Calu3 (cell line): ENCODE measurements at regions not wholly inside any gene's neighbourhood (a gene's known extent, or its start where the extent isn't known, plus 50 kb on each side); places are given as distances from the start of the nearest gene placed in this dataset.

Experiments used
- BruUV-seq: library from RNA; stranded (reverse); fragments of 400-500 nt; replicated peaks from 2 replicates; lab custom pipeline; 2021; lab: Mats Ljungman, UMichigan
- CTCF ChIA-PET: fragments of 300-600 bp; sonication (Branson Sonifier 250); formaldehyde crosslinking; loops from one replicate; lab custom pipeline; 2022; ENCODE audit warnings: antibody characterized with exemption; lab: Charles Lee
- DNase-seq: peaks from one replicate; pipeline ENCODE4 v3.0.0; 2022
- H3K27ac Mint-ChIP-seq: one replicate; pipeline ENCODE4 v1.8.0; 2022; ENCODE audit warnings: mixed read lengths; ENCODE audit not compliant: unreplicated experiment
- H3K27me3 Mint-ChIP-seq: one replicate; pipeline ENCODE4 v1.8.0; 2022; ENCODE audit warnings: mixed read lengths; ENCODE audit not compliant: unreplicated experiment
- H3K36me3 Mint-ChIP-seq: one replicate; pipeline ENCODE4 v1.8.0; 2022; ENCODE audit warnings: mild to moderate bottlenecking, moderate library complexity, mixed read lengths; ENCODE audit not compliant: insufficient read depth, unreplicated experiment
- H3K4me1 Mint-ChIP-seq: one replicate; pipeline ENCODE4 v1.8.0; 2022; ENCODE audit warnings: mild to moderate bottlenecking, low read depth, mixed read lengths; ENCODE audit not compliant: unreplicated experiment
- H3K4me3 Mint-ChIP-seq: one replicate; pipeline ENCODE4 v1.8.0; 2022; ENCODE audit warnings: mild to moderate bottlenecking, low read depth, moderate library complexity, mixed read lengths; ENCODE audit not compliant: unreplicated experiment
- H3K9me3 Mint-ChIP-seq: one replicate; pipeline ENCODE4 v1.8.0; 2022; ENCODE audit warnings: low read depth, mixed read lengths; ENCODE audit not compliant: unreplicated experiment
- CTCF ChIP-seq: fragments of 200-600 bp; IDR thresholded peaks from one replicate; pipeline ENCODE4 v1.8.0; 2022; ENCODE audit warnings: antibody characterized with exemption; ENCODE audit not compliant: unreplicated experiment
- intact Hi-C: fragments of 100-400 bp; cut with micrococcal nuclease; formaldehyde crosslinking; loops from one replicate; pipeline ENCODE4 v1.10.0; 2022; ENCODE audit not compliant: unreplicated experiment

- no peak for DNase-seq
- no peaks in the 10 kb centered on the region for H3K36me3 Mint-ChIP-seq
- H3K4me1 Mint-ChIP-seq, result no peaks in the 10 kb centered on the region
- H3K4me3 Mint-ChIP-seq, result no peak overlapping the region
- BruUV-seq, result no TSS peak
- no peaks in the 10 kb centered on the region for H3K27me3 Mint-ChIP-seq
- H3K9me3 Mint-ChIP-seq, result no peaks in the 10 kb centered on the region
- TF ChIP-seq CTCF, result no peak
- CTCF ChIA-PET, result no interaction called here
- H3K27ac Mint-ChIP-seq, result no peak overlapping the region
- intact Hi-C loops, result no loop called here
Measured at GRCh38 chr1:69284508-69284907, 283.2 kb upstream of the LRRC7 start.

DNA sequence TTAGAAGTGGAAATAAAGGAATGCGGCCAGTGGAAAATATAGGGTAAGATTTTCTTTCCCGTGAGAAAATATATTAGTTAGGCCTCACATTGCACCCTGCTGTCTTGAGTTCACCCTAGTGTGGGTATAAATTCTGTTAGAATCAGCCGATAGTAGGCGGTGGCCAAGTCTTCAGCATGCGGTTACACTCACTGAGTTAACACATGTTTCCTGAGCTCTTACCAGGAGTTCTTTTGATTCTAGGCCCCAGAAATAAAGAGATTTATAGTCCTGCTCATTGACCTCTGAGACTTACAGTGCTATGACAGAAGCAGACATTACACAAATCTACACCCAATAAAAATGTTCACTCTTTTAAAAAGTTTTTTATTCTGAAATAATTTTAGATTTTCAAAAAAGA, 279.3 kb upstream of the LRRC7 start:
- CTCF ChIA-PET, result interaction anchor here (0.7 kb wide), 1 partner anchor 1310 kb away, joined by 3 read pairs; no protein-coding TSS in a partner anchor
- Mint-ChIP-seq H3K4me1 (no peaks in the 10 kb centered on the region), H3K27ac (no peak overlapping the region), H3K36me3 (no peaks in the 10 kb centered on the region), H3K4me3 (no peak overlapping the region), H3K9me3 (no peaks in the 10 kb centered on the region), H3K27me3 (no peaks in the 10 kb centered on the region)
- DNase-seq, result no peak
- no TSS peak for BruUV-seq
- intact Hi-C loops, result no loop called here
- no peak for TF ChIP-seq CTCF

- H3K4me3 Mint-ChIP-seq, result no peak overlapping the region
- DNase-seq, result no peak
- no peaks in the 10 kb centered on the region for H3K27me3 Mint-ChIP-seq
- H3K4me1 Mint-ChIP-seq, result no peaks in the 10 kb centered on the region
- no peaks in the 10 kb centered on the region for H3K36me3 Mint-ChIP-seq
- H3K27ac Mint-ChIP-seq, result no peak overlapping the region
- no peaks in the 10 kb centered on the region for H3K9me3 Mint-ChIP-seq
- intact Hi-C loops, result no loop called here
- no peak for TF ChIP-seq CTCF
- BruUV-seq, result no TSS peak
- CTCF ChIA-PET, result no interaction called here
Measured at GRCh38 chr1:69290291-69290690, 277.4 kb upstream of the LRRC7 start.

DNA sequence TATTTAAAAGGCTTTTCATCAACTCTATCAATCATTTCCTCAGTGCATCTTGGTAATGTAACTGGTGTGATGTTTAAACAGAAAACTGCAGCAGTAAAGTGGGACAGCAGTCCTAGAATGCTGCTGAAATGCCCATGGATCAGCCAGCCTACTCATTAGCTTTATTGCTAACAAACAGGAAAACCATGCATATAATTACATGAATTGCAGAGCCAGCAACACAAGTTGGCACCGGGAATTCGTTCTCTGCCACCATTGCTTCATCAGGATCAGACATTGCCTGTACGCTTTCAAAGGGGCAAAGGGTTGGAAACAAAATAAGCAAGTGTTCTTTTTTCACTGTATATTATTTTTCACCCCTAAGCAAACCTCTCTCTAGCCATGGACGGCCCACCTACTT, 276.2 kb upstream of the LRRC7 start:
- Mint-ChIP-seq H3K4me1 (no peaks in the 10 kb centered on the region), H3K27me3 (no peaks in the 10 kb centered on the region), H3K9me3 (no peaks in the 10 kb centered on the region), H3K4me3 (no peak overlapping the region), H3K36me3 (no peaks in the 10 kb centered on the region), H3K27ac (no peak overlapping the region)
- intact Hi-C loops, result no loop called here
- no TSS peak for BruUV-seq
- no peak for DNase-seq
- no peak for TF ChIP-seq CTCF
- CTCF ChIA-PET, result no interaction called here

GRCh38 chr1:69292833-69293232, 274.9 kb upstream of the LRRC7 start:
- no peak for DNase-seq
- no peaks in the 10 kb centered on the region for H3K36me3 Mint-ChIP-seq

More at GRCh38 chr1:69292833-69293232, 274.9 kb upstream of the LRRC7 start:
- no peaks in the 10 kb centered on the region for H3K4me1 Mint-ChIP-seq
- H3K27me3 Mint-ChIP-seq, result no peaks in the 10 kb centered on the region
- no peak overlapping the region for H3K27ac Mint-ChIP-seq
- intact Hi-C loops, result no loop called here
- CTCF ChIA-PET, result no interaction called here
- no peaks in the 10 kb centered on the region for H3K9me3 Mint-ChIP-seq
- BruUV-seq, result no TSS peak
- TF ChIP-seq CTCF, result no peak
- no peak overlapping the region for H3K4me3 Mint-ChIP-seq
